NCI-H226 (cell line): ENCODE measurements at regions not wholly inside any gene's neighbourhood (a gene's known extent, or its start where the extent isn't known, plus 50 kb on each side); places are given as distances from the start of the nearest gene placed in this dataset.

Source experiments
- DNase-seq: peaks from one replicate; pipeline ENCODE4 v3.0.0-alpha.2; 2015

DNA sequence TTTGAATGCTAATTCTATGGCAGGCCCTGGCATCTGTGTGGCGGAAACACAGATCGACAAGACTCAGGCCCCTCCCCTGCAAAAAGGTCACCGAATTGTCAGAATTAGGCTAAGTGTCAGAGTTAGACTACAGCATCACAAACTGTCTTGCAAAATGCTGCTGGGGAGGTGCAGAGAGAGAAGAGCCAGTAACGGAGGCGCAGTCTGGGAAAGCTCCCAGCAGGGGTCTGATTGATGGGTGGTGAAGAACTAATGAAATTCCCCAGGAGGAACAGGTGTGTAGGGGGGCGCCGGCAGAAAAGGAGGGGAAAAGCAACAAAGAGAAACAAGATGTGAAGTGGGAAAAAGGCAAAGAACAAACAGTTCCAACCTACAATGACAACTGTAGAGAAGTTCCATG lies 72.7 kb upstream of the TAMM41 start:
- DNase-seq = no peak

DNA sequence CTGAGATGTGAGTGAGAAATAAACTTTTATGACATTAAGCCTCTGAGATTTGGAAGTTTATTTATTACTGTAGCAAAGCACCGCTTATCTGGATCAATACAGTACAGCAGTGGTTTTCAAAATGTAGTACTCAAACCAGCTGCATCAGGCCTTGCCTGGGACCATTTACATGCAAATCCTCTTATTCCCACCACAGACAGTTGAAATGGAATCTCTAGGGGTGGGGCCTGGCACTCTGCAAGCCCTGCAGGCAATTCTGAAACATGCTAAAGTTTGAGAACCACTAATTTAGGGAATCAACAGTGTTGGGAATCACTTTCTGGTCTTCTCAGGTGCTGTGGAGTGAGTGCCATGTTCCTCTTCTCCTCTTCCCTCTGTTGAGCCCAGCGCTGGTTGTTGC lies 77.8 kb upstream of the TAMM41 start:
- DNase-seq = no peak

DNA sequence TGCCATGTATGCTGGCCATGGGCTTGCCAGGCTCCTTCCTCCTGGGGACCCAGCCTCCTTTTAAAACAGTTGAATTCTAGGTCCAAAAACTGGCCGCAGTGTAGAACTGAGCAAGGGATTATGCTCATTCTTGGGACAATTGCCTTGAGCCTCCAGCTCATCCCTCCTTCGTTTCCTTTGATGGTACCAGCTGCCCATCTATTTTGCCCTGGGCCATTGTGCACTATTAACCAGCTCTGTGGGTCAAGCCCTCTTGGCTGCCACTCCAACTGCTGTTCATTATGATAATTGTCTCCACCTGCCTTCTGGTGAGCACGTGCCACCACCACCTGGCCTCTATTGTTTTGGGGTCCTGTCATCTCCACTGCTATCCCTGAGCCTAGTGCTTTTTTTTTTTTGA lies 75.8 kb upstream of the SYN2 start:
- DNase-seq = no peak

DNA sequence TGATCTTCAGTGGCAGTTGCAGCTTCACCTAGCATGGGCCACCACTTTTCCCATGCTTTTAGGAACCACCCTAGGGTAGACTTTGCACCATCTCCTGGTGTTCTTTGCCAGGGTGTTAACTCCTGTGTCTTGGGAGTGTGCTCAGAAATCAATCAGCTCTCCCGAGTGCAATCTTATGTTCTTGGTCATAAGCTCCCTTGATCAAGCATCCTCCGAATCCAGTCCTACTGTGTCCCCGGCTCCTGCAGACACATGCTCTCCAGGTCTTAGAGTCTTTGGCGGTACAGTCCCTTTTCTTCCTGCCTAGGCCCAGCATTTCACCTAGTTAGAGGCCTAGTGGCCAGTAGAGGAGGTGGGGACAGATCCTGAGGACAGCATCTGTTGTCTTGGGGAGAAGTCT lies 74.7 kb upstream of the SYN2 start:
- no peak for DNase-seq

DNA sequence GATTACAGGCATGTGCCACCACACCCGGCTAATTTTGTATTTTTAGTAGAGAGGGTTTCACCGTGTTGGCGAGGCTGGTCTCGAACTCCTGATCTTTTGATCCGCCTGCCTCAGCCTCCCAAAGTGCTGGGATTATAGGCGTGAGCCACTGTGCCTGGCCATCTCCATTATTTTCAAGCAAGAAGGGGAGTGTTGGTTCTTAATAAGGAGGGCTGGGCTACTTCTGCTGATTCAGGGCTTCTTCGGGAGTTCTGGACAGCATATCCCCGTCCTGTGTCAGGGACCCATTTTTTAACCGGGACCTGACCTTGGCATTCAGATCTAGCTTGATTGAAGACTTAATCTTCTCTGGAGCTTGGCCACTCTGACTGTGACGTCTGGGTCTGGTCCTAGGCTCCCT lies 74.1 kb upstream of the SYN2 start:
- no peak for DNase-seq

DNA sequence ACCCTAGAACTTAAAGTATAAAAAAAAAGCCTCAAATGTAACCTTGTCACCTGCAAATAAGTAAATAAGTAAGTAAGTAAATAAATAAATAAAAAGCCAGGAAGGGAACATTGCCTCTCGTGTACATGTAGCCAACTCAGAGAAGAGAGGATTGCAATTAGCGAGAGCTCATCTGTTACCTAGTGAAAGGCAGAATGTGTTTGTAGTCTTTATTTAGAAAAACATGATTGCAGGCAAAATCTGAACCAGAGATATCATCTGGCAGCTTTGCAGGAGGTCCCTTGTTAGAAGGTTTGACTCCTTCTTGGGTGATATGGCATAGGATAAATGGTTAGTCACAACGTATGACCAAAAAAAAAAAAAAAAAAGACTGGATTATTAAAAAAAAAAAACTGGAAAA lies 71.6 kb upstream of the SYN2 start:
- DNase-seq = no peak

DNA sequence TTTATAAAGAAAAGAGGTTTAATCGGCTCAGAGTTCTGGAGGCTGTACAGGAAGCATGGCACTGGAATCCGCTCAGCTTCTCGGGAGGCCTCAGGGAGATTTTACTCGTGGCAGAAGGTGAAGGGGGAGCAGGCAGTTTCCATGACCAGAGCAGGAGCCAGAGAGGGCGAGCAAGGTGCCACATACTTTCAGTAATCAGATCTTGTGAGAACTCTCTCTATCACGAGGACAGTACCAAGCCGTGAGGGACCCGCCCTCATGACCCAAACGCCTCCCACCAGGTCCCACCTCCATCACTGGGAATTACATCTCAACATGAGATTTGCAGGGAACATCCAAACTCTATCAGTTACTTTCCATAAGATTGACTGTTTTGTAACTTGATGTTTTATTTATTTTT lies 70.7 kb upstream of the SYN2 start:
- DNase-seq = no peak

DNA sequence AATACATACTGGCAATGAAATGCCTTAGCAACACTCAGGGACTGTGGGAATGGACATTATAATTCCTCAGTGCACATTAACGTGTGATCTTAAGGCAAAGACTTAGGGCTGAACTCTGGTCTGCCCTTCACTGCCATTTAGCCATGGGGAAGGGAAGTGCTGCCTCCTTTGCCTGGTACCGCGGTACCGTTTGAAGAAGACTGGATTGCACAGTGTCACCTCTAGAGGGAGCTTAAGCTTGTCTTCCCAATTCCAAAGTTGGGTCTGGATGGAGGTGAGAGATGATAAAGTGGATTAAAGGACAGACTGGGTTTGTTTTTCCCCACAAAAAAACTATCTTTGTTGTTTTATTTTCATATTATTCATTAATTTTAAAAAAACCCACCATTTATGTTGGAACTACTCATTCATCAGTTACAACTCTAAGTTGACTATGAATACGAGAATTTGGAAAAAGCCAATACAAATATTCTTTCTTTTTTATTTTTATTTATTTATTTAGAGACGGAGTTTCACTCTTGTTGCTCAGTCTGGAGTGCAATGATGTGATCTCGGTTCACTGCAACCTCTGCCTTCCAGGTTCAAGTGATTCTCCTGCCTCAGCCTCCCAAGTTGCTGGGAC lies 60.0 kb upstream of the SYN2 start:
- peak; percentile 20 for DNase-seq

DNA sequence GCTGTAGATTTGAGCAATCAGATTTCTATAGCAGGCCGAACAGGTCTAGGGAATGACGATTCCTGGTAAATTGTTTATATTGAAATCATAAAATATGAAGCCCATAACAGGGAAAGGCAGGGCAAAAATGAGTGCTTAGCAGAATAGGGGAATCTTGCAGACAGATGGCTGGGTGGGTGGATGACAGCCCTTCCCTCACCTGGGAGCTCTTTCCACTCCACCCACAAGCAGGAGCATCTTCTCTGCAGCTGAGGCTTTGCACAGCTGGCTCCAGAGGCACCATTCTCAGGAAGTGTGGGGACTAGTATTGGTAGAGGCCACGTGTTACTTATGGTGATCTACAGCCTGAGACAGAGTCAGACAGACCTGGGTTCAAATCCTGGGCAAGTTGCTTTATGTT lies 55.9 kb upstream of the SYN2 start:
- no peak for DNase-seq

DNA sequence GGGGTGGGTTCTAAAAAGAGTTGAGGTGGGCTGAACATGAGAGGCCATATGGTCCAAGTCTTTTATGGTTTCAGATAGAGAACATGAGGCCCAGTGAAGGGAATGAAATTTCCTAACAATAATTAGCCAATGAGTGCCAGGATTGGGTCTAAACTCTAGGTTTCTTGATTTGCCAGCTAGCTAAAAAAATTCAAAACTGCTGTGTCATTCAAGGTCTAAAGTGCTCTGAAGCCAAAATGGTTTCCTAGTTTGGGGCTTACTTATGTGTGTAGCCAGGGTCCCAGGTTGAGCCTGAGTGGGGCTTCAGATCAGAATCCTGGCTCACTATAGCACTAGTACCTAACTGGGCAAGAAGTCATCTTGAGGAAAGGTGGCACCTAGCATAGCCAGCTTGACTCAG lies 55.3 kb upstream of the SYN2 start:
- DNase-seq = no peak

DNA sequence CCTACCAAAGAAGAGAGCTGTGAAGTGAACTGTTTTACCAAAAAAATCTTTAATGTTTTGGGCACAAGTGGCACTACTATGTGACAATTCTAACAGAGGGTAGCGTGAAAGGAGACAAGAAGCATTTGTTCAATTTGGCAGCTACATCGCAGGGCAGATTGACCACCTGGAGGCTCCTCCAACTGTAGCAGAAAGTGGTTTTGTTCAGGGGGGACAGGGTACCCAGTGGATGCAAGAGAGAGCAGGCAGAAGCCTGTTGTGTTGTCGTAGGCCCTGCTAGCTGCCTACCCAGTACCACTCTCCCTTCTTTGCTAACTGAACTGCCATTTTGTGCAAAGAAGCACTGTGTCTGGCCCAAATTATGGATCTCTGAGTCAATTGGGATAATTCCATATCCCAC lies 54.8 kb upstream of the SYN2 start:
- no peak for DNase-seq

DNA sequence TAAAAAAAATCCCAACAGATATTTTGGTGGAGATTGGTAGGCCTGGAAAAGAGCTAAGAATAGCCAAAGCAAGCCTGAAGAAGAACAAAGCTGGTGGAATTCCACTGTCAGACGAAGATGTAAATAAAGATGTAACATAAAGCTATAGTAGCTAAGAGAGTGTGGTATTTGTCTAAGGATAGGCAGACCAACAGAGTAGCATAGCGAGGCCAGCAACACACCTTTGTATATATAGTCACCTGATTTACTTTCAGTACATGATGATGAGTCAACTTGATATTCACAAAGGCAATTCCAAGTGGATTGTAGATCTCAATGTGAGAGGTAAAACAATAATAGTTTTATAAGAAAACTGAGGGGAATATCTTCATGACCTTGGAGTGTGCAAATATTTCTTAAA lies 53.6 kb upstream of the SYN2 start:
- no peak for DNase-seq

DNA sequence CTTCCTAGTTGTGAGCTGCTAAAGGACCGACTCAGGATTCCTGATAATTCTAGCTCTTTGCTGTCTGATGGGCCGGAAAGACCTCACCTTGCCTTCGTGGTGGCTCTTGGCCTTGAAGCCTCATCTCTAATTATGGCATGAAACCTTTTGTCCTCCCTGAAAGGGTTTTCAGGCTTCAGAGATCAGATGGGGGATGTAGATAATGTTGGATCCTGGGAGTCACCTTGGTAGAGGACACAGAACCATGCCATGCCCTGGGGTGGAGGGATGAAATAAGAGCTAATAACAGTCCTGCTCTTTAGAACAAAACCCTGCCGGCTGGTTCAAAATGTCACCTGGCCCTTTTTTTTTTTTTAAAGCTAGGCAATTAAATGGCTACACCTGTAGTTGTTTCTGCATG lies 50.8 kb upstream of the SYN2 start:
- DNase-seq = no peak

DNA sequence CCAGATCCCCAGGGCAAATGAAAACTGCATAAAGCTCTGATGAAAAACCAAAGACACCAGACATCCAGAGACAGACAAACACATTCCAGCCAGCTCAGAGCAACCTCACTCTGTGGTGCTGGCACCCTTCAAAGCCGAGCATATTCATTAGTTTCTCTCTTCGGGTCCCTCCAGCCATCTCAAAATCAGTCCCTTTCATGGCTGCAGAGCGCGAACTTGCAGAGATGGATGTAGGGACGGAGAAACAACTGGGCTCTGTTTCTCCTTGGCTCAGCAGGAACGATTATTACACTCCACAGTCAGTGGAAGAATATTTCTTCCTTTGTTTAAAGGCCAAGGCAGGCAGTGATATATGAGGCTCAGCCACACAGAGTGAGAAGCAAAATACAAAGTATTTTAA lies 50.4 kb upstream of the SYN2 start:
- DNase-seq = no peak

DNA sequence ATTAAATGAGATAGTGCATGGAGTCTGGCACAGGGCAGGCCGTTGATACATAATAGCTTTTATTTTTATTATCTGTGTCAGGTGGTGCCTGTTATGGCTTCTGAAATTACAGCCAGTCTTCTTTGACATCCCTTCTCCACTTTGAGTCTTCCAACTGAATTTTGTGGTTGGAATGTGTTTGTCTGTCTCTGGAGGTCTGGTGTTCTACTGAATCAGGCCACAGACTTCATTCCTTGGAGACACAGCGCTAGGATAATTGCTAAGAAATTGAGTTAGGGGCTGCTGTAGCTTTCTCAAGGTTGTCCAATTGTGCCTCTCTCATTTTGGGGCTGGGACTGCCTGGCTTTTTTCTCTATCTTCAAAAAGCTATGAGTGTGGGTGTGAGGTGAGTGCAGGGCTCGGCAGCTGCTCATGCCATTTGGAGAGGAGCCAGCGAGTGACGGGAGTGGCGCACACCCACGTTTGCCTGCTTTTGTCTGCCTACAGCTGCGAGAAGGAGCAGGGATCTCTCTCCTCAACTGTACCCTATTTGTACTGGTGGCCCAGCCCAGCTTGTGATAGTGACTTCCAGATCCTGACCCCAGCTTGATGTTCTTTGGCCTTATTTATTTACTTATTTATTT lies 49.8 kb upstream of the SYN2 start:
- no peak for DNase-seq
